Astrocyte (in vitro differentiated cells and primary cell): ENCODE measurements at regions not wholly inside any gene's neighbourhood (a gene's known extent, or its start where the extent isn't known, plus 50 kb on each side); places are given as distances from the start of the nearest gene placed in this dataset.

Source experiments
- DNase-seq: peaks from one replicate; pipeline ENCODE4 v3.0.0-alpha.2; 2010; ENCODE audit warnings: low read depth
- FAIRE-seq: peaks from 2 replicates; lab custom pipeline; 2011; peaks lifted over from hg19 to GRCh38; lab: Jason Lieb, UNC
- H2AFZ ChIP-seq: 2 replicates; pipeline ENCODE4 v1.6.0; 2012; ENCODE audit warnings: low read depth, low read length, inconsistent platforms
- H3K27ac ChIP-seq: 2 replicates; pipeline ENCODE4 v1.5.1; 2011; ENCODE audit warnings: low read depth, low read length, inconsistent platforms
- H3K27me3 ChIP-seq: 2 replicates; pipeline ENCODE4 v1.6.0; 2011; ENCODE audit warnings: low read length, inconsistent platforms; ENCODE audit not compliant: insufficient read depth
- H3K36me3 ChIP-seq: 2 replicates; pipeline ENCODE4 v1.5.1; 2011; ENCODE audit warnings: low read length, inconsistent platforms; ENCODE audit not compliant: insufficient read depth
- H3K4me1 ChIP-seq: 2 replicates; pipeline ENCODE4 v1.5.1; 2011; ENCODE audit warnings: low read length, inconsistent platforms; ENCODE audit not compliant: insufficient read depth
- H3K4me2 ChIP-seq: 2 replicates; pipeline ENCODE4 v1.6.0; 2012; ENCODE audit warnings: low read length, inconsistent platforms
- H3K4me3 ChIP-seq: 2 replicates; pipeline ENCODE4 v1.5.1; 2011; ENCODE audit warnings: low read depth, mild to moderate bottlenecking, low read length, inconsistent platforms; ENCODE audit not compliant: insufficient read depth
- H3K79me2 ChIP-seq: 2 replicates; pipeline ENCODE4 v1.6.0; 2012; ENCODE audit warnings: mild to moderate bottlenecking, low read length, inconsistent platforms; ENCODE audit not compliant: insufficient read depth
- H3K9ac ChIP-seq: 2 replicates; pipeline ENCODE4 v1.6.0; 2012; ENCODE audit warnings: mild to moderate bottlenecking, low read length, inconsistent platforms
- H3K9me3 ChIP-seq: 2 replicates; pipeline ENCODE4 v1.5.1; 2012; ENCODE audit warnings: low read depth, mild to moderate bottlenecking, low read length, inconsistent platforms; ENCODE audit not compliant: insufficient read depth
- H4K20me1 ChIP-seq: 2 replicates; pipeline ENCODE4 v1.6.0; 2012; ENCODE audit warnings: low read length, inconsistent platforms; ENCODE audit not compliant: insufficient read depth
- H3K27ac Mint-ChIP-seq: one replicate; pipeline ENCODE4 v1.8.0; 2021; ENCODE audit warnings: mild to moderate bottlenecking, mixed read lengths; ENCODE audit not compliant: unreplicated experiment
- H3K27me3 Mint-ChIP-seq: one replicate; pipeline ENCODE4 v1.8.0; 2021; ENCODE audit warnings: low read depth, mixed read lengths; ENCODE audit not compliant: unreplicated experiment
- H3K36me3 Mint-ChIP-seq: one replicate; pipeline ENCODE4 v1.8.0; 2021; ENCODE audit warnings: low read depth, mixed read lengths; ENCODE audit not compliant: unreplicated experiment
- H3K4me1 Mint-ChIP-seq: one replicate; pipeline ENCODE4 v1.8.0; 2021; ENCODE audit warnings: low read depth, mixed read lengths; ENCODE audit not compliant: unreplicated experiment
- H3K4me3 Mint-ChIP-seq: one replicate; pipeline ENCODE4 v1.8.0; 2021; ENCODE audit warnings: mild to moderate bottlenecking, moderate library complexity, mixed read lengths; ENCODE audit not compliant: unreplicated experiment
- H3K9me3 Mint-ChIP-seq: one replicate; pipeline ENCODE4 v1.8.0; 2021; ENCODE audit warnings: mild to moderate bottlenecking, mixed read lengths; ENCODE audit not compliant: unreplicated experiment
- EZH2 ChIP-seq: IDR thresholded peaks from 2 replicates; pipeline ENCODE4 v1.6.1; 2012; ENCODE audit warnings: mild to moderate bottlenecking, low read length, inconsistent platforms; ENCODE audit not compliant: insufficient read depth
- TF ChIP-seq, protein P1 (sequence below): IDR thresholded peaks from 2 replicates; pipeline ENCODE4 v1.5.1; 2011; ENCODE audit warnings: low read depth, mild to moderate bottlenecking, inconsistent platforms, low read length, moderate library complexity; ENCODE audit not compliant: insufficient read depth

DNA sequence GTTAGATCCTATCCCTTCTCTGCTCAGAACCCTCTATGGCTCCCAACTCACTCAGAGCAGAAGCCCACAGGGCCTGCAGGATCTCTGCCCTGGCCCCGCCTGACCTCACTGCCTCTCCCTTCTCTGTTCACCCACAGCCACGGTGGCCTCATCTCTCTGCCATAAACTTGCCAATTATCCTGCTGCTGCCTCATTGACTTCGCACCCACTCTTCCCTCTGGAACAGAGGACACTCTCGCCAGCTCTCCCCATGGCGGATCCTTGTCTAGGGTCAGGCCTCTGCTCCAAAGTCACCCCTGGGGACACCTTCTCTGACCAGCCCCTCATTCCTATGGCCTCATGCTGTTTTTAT is 86.4 kb downstream of the CEBPB start:
- H3K27me3 Mint-ChIP-seq: peaks cover 57% of the 10 kb centered on the region
- Histone ChIP-seq H3K79me2 (no peaks in the 10 kb centered on the region), H2AFZ (no peak overlapping the region), H3K27ac (no peak overlapping the region), H3K4me1 (no peaks in the 10 kb centered on the region), H3K9ac (no peak overlapping the region), H3K27me3 (peaks cover 3% of the 10 kb centered on the region), H4K20me1 (no peaks in the 10 kb centered on the region), H3K4me2 (no peak overlapping the region), H3K4me3 (no peak overlapping the region), H3K36me3 (no peaks in the 10 kb centered on the region), H3K9me3 (no peaks in the 10 kb centered on the region)
- FAIRE-seq (no peak), DNase-seq (no peak)
- peaks cover 4% of the 10 kb centered on the region for H3K4me1 Mint-ChIP-seq
- no peaks in the 10 kb centered on the region for H3K9me3 Mint-ChIP-seq
- H3K36me3 Mint-ChIP-seq: no peaks in the 10 kb centered on the region
- H3K27ac Mint-ChIP-seq: no peak overlapping the region
- no peak for TF ChIP-seq EZH2
- TF ChIP-seq, protein P1, sequence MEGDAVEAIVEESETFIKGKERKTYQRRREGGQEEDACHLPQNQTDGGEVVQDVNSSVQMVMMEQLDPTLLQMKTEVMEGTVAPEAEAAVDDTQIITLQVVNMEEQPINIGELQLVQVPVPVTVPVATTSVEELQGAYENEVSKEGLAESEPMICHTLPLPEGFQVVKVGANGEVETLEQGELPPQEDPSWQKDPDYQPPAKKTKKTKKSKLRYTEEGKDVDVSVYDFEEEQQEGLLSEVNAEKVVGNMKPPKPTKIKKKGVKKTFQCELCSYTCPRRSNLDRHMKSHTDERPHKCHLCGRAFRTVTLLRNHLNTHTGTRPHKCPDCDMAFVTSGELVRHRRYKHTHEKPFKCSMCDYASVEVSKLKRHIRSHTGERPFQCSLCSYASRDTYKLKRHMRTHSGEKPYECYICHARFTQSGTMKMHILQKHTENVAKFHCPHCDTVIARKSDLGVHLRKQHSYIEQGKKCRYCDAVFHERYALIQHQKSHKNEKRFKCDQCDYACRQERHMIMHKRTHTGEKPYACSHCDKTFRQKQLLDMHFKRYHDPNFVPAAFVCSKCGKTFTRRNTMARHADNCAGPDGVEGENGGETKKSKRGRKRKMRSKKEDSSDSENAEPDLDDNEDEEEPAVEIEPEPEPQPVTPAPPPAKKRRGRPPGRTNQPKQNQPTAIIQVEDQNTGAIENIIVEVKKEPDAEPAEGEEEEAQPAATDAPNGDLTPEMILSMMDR: no peak
- H3K4me3 Mint-ChIP-seq: no peak overlapping the region

DNA sequence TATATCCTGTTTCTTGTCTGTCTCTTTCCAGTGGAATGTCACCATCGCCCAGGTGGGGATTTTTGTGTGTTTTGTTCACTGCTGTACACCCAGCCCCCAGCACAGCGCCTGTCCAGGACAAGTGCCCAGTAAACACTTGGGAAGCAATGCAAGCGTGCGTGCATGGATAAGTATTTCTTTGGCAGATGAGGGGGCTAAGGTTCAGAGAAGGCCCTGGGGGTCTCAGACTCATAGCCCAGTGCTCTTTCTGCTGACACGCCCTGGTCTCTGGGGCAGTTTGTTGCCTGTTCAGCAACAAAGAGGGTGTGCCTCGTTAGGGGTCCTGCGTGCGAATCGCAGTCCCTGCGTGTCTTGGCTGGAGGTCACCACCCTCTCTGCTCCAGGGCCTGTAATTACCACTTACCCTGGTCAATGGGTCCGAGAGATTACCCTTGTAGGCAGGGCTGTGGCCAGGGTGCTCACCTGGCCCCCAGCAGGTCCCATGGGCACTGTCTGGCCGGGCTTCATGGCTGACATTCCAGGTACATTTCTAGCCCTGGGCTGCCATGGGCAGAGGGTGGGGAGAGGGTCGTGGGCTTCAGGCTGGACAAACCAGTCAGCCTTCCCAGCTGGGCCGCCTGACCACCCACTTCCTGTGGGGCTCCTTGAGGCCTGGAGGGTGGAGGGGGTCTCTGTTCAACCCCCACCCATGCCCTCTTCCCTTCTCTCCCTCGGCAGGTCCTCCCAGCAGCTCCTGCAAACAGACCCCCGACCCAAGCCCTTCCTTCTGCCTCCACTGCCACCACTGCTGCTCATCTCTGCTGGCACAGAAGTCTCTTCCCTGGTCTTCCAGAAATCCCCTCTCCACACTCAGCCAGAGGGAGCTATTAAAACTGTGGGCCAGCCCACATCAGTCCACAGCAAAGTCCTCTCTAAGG is 87.1 kb downstream of the CEBPB start:
- FAIRE-seq (no peak), DNase-seq (no peak)
- Histone ChIP-seq H3K4me1 (no peaks in the 10 kb centered on the region), H3K4me3 (no peak overlapping the region), H4K20me1 (no peaks in the 10 kb centered on the region), H3K9me3 (no peaks in the 10 kb centered on the region), H3K27ac (no peak overlapping the region), H3K4me2 (no peak overlapping the region), H2AFZ (no peak overlapping the region), H3K36me3 (no peaks in the 10 kb centered on the region), H3K9ac (no peak overlapping the region), H3K27me3 (peaks cover 3% of the 10 kb centered on the region), H3K79me2 (no peaks in the 10 kb centered on the region)
- H3K27ac Mint-ChIP-seq: no peak overlapping the region
- no peak overlapping the region for H3K4me3 Mint-ChIP-seq
- TF ChIP-seq, protein P1: no peak
- TF ChIP-seq EZH2: no peak
- peaks cover 4% of the 10 kb centered on the region for H3K4me1 Mint-ChIP-seq
- H3K27me3 Mint-ChIP-seq: peaks cover 54% of the 10 kb centered on the region
- H3K9me3 Mint-ChIP-seq: no peaks in the 10 kb centered on the region
- H3K36me3 Mint-ChIP-seq: no peaks in the 10 kb centered on the region

DNA sequence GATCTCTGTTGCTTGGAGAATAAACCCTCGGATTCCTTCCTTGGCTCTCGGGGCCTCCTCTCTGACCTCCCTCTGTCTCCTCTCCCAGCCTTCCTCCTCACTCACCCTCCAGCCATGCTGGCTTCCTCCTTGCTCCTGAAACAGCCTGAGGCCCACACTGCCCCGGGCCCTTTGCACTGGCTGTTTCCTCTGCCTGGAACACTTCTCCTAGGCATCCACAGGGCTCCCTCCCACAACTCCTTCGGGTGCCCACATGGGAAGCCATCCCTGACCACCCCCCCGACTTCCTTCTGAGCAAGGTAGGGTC is 87.7 kb downstream of the CEBPB start:
- no peak for TF ChIP-seq EZH2
- TF ChIP-seq, protein P1: no peak
- no peaks in the 10 kb centered on the region for H3K9me3 Mint-ChIP-seq
- peaks cover 3% of the 10 kb centered on the region for H3K27me3 ChIP-seq
- H3K27ac ChIP-seq: no peak overlapping the region
- no peak overlapping the region for H3K27ac Mint-ChIP-seq
- H3K4me3 ChIP-seq: no peak overlapping the region
- no peak for DNase-seq
- H3K9ac ChIP-seq: no peak overlapping the region
- no peak overlapping the region for H3K4me3 Mint-ChIP-seq
- H3K4me1 Mint-ChIP-seq: peaks cover 5% of the 10 kb centered on the region
- H3K9me3 ChIP-seq: no peaks in the 10 kb centered on the region
- FAIRE-seq: no peak
- peaks cover 2% of the 10 kb centered on the region for H3K36me3 Mint-ChIP-seq
- H3K79me2 ChIP-seq: no peaks in the 10 kb centered on the region
- no peak overlapping the region for H3K4me2 ChIP-seq
- H4K20me1 ChIP-seq: no peaks in the 10 kb centered on the region
- H2AFZ ChIP-seq: no peak overlapping the region
- H3K36me3 ChIP-seq: no peaks in the 10 kb centered on the region
- H3K27me3 Mint-ChIP-seq: peaks cover 49% of the 10 kb centered on the region
- H3K4me1 ChIP-seq: no peaks in the 10 kb centered on the region
